GM21737 (cell line): ENCODE measurements at regions not wholly inside any gene's neighbourhood (a gene's known extent, or its start where the extent isn't known, plus 50 kb on each side); places are given as distances from the start of the nearest gene placed in this dataset.
"Not testable (repeated sequence)": the region's sequence is repeated elsewhere in the genome, so short reads cannot be mapped to it uniquely, and the experiment has no call there.

ENCODE experiments used
- ATAC-seq: cut with Tn5 transposase; IDR thresholded peaks from one replicate; pipeline ENCODE4 v1.9.1; 2021; ENCODE audit warnings: mild to moderate bottlenecking, moderate library complexity; ENCODE audit not compliant: unreplicated experiment

GRCh38 chr20:52340036-52340634, 148.6 kb upstream of the ZFP64 start:
- no peak for ATAC-seq

GRCh38 chr20:52332649-52333250, 141.2 kb upstream of the ZFP64 start:
- no peak for ATAC-seq

- no peak for ATAC-seq
Observed at GRCh38 chr20:52332230-52332629, 140.7 kb upstream of the ZFP64 start.

GRCh38 chr20:52331655-52332054, 140.1 kb upstream of the ZFP64 start:
- ATAC-seq = no peak

GRCh38 chr20:52321396-52321795, 129.8 kb upstream of the ZFP64 start:
- ATAC-seq = no peak

- ATAC-seq = no peak
Observed at GRCh38 chr20:52318651-52319050, 127.1 kb upstream of the ZFP64 start.

GRCh38 chr20:52313341-52313963, 121.9 kb upstream of the ZFP64 start:
- ATAC-seq = no peak

GRCh38 chr20:52312132-52312729, 120.7 kb upstream of the ZFP64 start:
- no peak for ATAC-seq

- ATAC-seq = no peak
Observed at GRCh38 chr20:52311209-52311794, 119.7 kb upstream of the ZFP64 start.

- no peak for ATAC-seq
Observed at GRCh38 chr20:52309181-52309580, 117.6 kb upstream of the ZFP64 start.

- ATAC-seq = no peak
Observed at GRCh38 chr20:52306477-52306876, 114.9 kb upstream of the ZFP64 start.

- no peak for ATAC-seq
Observed at GRCh38 chr20:52305858-52306257, 114.3 kb upstream of the ZFP64 start.

- no peak for ATAC-seq
Observed at GRCh38 chr20:52305024-52305645, 113.6 kb upstream of the ZFP64 start.

GRCh38 chr20:52303281-52303950, 111.8 kb upstream of the ZFP64 start:
- no peak for ATAC-seq

- ATAC-seq = no peak
Observed at GRCh38 chr20:52302736-52303135, 111.2 kb upstream of the ZFP64 start.

- not testable (repeated sequence) for ATAC-seq
Observed at GRCh38 chr20:52302051-52302450, 110.5 kb upstream of the ZFP64 start.

GRCh38 chr20:52295556-52295955, 104.0 kb upstream of the ZFP64 start:
- ATAC-seq = no peak

- no peak for ATAC-seq
Observed at GRCh38 chr20:52294106-52294628, 102.6 kb upstream of the ZFP64 start.

- no peak for ATAC-seq
Observed at GRCh38 chr20:52291109-52291508, 99.5 kb upstream of the ZFP64 start.

- ATAC-seq = no peak
Observed at GRCh38 chr20:52290569-52290968, 99.0 kb upstream of the ZFP64 start.
